ENCODE measurements at regions not wholly inside any gene's neighbourhood (a gene's known extent, or its start where the extent isn't known, plus 50 kb on each side); places are given as distances from the start of the nearest gene placed in this dataset.

- no peak for DNase-seq
Observed at GRCh38 chr2:21543630-21544029, 419.9 kb downstream of the TDRD15 start.

- DNase-seq, result no peak
Observed at GRCh38 chr2:21544392-21544791, 420.6 kb downstream of the TDRD15 start.

DNA sequence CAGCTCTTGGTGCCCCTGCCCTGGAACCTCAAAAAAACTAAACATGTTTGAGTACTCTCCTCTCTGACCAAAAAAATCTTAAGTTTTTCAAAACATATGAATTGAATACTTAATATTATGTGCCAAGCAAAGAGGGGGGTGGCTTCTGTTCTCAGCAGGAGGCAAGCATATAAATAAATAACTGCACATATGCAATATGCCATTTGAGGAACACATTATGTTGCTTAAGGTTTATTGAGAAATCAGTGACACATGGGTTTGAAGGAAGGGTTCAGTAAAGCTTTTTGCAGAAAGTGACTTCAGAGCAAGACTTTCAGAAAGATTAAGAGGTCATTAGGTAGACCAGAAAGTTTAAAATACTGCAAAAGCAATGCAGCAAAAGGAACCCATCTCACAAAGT lies 429.2 kb downstream of the TDRD15 start:
- no peak for DNase-seq

- no peak for DNase-seq
Observed at GRCh38 chr2:21559351-21559750, 435.6 kb downstream of the TDRD15 start.

- DNase-seq, result no peak
Observed at GRCh38 chr2:21561965-21562364, 438.2 kb downstream of the TDRD15 start.

- no peak for DNase-seq
Observed at GRCh38 chr2:21567395-21567794, 443.6 kb downstream of the TDRD15 start.

GRCh38 chr2:21571686-21572085 lies 447.9 kb downstream of the TDRD15 start:
- DNase-seq, result no peak

DNA sequence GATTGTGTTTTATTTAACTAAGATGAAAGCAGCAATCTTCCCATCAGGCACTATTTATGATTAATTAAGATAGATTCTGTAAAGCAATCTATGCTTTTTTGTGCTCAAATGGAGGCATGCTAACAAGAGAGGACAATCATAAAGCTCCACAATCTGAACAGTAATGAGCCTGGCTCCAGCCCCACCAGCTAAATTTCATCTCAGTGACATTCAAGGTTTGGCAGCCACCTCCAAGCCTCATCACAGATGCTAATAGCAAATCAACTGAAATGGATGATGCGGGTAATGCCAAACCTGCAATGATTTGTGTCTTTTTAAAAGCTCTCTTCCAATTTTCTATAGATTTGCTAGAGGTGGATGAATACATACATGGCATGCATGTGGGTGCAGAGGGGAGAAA lies 456.6 kb downstream of the TDRD15 start:
- no peak for DNase-seq

GRCh38 chr2:21585881-21586280 lies 462.1 kb downstream of the TDRD15 start:
- no peak for DNase-seq

DNA sequence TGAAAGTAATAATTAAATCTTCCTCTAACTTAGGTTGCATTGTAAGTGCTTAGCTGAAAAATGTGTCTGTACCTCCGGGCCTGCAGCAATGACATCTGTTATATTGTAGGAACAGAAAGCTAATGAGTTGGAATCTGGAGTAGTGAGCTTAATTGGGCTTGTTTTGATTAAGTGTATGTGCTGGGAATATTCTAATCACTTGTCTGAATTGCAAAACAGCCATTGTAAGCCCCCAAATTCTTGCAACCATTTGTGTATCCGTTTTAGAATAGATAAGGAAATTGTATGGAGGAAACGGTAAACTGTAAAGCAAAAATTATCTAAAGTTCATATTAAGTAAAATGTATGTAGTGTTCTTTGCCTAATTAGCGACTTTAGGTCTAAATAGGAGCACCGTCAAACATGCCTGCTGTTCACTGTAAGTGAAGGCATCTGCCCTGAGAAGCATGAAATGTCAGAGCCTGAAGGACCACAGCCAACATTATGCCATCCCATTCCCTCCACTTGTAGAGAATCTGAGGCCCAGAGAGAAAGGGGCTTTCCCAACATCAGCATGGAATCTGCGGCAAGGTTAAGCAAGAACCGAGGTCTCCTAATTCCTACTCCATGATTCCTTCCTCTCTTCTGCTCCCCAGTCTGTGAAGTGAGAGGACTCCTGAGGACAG lies 466.4 kb downstream of the TDRD15 start:
- DNase-seq, result no peak

- DNase-seq, result no peak
Observed at GRCh38 chr2:21591926-21592325, 468.2 kb downstream of the TDRD15 start.

- DNase-seq, result no peak
Observed at GRCh38 chr2:21599417-21599816, 475.6 kb downstream of the TDRD15 start.

DNA sequence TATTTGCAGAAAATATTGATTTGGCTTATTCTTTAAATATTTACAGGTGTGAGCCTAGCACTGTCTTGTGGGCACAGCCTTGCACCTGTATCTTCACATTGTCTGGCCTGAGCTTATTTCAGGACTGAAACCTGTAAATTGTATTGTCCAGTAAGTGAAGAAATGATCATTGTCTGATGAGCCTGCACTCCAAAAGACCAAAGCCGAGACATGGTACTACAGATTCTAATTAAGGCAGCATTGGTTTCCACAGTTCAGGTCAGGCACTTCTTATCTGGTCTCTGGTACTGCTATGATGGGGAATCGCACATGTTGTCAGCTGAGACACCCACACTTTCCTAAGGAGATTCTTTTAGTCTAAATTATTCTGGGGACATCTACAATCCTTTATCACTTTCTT lies 479.0 kb downstream of the TDRD15 start:
- no peak for DNase-seq

- no peak for DNase-seq
Observed at GRCh38 chr2:21607572-21607971, 483.8 kb downstream of the TDRD15 start.

DNA sequence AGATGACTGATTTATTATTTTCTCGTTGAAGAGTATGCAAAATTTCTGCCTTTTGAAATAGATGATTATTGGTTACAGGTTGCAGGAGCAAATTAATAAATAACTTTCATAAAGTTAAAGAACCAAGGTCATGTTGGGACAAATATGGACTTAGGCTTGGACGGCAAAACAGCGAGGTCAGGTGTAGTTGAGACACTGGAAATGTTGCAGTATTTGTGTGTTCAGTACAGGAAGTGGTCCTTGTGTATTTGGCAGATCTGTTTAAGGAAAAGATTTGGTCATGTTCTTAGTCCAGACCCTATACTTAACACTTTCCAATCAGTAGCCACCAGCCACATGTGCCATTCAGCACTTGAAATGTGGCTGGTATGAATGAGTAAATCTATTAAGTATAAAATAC lies 486.5 kb downstream of the TDRD15 start:
- no peak for DNase-seq

DNA sequence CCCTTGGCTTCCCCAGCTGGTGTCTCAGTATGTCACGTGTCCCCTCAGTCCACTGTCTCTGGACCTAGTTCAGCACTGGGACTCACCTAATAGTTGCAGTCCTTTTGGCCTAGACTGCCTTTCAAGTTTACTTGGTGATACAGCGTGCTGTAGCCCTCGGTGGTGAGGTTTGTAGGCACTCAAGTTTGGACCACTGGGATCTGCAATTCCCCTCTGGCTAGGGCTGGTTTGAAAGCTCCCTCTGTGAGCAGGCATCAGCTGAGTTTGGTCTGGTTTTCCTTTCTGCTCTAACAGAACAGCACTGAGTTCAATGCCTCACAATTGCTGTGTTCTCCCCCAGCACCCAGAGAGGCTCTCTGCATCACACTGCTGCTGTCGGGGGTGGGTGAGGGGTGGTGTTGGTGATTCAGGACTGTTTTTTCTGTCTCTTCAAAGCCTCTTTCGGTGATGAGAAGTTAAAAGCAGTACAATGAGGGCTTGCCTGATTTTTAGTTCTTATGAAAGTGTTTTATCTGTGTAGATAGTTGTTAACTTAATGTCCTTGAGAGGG lies 494.2 kb downstream of the TDRD15 start:
- DNase-seq, result no peak

- no peak for DNase-seq
Observed at GRCh38 chr2:21620771-21621170, 497.0 kb downstream of the TDRD15 start.

DNA sequence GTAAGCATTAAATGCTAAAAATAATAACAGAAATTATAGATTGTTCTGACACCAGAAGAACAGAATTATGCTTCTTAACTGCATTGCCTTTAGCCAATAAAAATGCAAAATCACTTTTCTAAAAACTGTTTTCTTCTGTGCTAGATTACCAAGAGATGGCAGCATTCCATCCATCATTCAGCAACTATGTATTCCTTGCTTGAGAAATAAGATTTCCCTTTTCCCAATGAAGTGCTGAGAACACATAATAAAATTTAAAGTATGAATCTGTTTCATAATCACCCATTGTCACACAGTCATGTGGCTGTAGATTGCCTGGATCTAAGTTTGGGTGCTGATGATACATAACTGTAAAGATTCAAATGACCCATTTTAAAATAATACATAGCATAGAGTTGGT lies 504.2 kb downstream of the TDRD15 start:
- DNase-seq, result no peak

DNA sequence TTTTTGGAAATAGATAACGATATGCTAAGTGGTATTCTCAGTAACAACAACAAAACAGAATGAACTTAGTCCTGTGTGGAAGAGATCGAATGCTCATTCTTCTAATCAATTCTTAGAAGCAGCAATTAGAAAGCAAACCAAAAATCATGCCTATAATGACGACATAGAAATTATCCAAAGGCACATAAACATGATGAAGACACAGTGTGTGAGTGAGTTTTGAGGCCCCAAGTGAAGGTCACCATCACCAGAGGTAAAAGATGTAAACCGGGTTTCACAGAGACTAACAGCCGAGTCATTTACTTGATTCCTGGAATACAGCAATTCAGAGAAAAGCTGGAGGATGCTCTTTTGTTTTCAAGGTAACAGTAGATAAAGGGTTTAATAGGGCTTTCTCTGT lies 509.2 kb downstream of the TDRD15 start:
- no peak for DNase-seq

DNA sequence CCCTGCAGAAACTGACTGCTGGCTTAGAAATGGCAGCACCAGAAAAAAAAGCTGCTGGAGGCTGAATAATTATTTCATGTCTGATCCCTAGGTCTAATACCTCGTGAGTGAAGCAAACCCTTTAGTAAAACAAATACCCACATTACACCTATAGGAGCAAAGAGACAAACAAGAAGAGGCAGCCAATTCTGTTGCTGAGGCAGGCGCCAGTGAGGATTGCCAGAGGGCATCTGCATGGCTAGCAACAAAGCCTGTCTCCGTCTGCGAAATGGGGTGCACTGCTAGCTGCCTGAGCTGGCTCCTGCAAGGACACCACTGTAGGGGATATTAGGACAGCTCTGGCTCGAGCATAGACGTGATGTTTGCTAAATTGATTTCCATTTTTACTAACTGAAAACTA lies 509.7 kb downstream of the TDRD15 start:
- DNase-seq, result no peak

GRCh38 chr2:21633911-21634310 lies 510.1 kb downstream of the TDRD15 start:
- DNase-seq, result no peak

- no peak for DNase-seq
Observed at GRCh38 chr2:21640046-21640445, 516.3 kb downstream of the TDRD15 start.

DNA sequence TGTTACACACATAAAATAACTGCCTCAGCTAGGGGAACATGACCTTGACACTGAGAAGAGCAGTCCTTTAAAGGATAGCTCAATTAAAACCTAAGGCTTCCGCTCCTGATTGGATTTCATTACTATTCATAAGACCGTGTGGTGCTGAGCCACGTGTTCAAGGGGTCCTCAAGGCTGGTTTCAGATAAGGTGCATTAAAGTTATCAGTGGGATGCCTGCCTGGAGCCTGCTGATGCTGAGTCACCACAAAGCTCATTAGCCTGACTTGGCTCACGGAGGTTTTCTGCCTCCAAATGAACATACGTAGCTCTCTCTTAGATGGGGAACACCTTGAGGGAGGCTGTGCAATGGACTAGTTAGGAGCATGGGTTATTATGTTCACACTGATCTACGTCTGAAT lies 518.9 kb downstream of the TDRD15 start:
- DNase-seq, result no peak

DNA sequence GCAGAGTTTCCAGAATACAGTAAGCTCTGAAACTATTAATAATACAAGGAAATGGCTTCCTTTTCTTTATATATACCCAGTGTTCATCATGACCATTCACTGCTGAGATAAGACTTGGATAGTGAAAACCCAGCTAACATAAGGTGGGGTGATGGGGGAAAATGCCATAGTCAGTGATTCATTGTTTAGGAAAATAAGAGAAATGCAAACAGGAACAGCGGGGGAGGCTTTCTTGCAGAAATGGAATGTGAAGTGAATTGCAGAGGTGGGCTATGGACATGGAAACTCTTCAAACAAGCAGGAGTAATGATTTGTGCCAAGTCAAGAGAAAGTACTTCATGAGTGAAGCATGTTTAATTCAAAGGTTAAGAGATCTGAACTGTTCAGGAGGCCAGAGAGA lies 519.4 kb downstream of the TDRD15 start:
- no peak for DNase-seq

DNA sequence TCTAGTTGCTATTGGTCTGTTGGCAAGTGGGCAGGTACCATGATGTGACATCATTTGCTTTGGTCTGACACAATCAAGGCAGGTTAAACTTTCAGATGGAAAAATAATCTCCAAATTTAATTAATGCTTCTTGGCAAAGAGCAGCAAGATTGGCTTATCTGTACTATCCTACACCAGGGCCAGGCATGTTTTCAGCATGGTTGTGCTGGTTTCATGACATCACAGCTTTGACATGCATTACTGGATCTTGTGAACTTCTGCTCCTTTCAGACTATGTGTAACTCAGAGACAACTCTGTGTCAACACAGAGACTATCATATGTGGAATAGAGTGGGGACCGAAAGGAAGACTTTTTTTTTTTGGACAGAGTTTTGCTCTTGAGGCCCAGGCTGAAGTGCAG lies 520.5 kb downstream of the TDRD15 start:
- DNase-seq, result no peak
